K562 (cell line): ENCODE measurements at regions not wholly inside any gene's neighbourhood (a gene's known extent, or its start where the extent isn't known, plus 50 kb on each side); places are given as distances from the start of the nearest gene placed in this dataset.

Experiments
- CBX1 ChIP-seq: sonication (generic); IDR thresholded peaks from 2 replicates; pipeline ENCODE4 v1.6.1; 2016; ENCODE audit warnings: antibody characterized with exemption, low read depth, mild to moderate bottlenecking
- CHD4 ChIP-seq: fragments of 200-600 bp; sonication (generic); IDR thresholded peaks from 3 replicates; pipeline ENCODE4 v1.6.1; 2012; ENCODE audit warnings: low read depth, mild to moderate bottlenecking, mixed read lengths, low read length, inconsistent platforms; ENCODE audit not compliant: insufficient read depth, insufficient replicate concordance, poor library complexity, severe bottlenecking
- DIDO1 ChIP-seq: fragments of 450-650 bp; IDR thresholded peaks from 2 replicates; pipeline ENCODE4 v1.6.1; 2016; ENCODE audit warnings: low read depth, missing biosample characterization, missing genetic modification characterization
- FOS ChIP-seq: IDR thresholded peaks from 3 replicates; pipeline ENCODE4 v1.6.1; 2011; ENCODE audit not compliant: insufficient read length; ENCODE audit errors: extremely low read depth
- HNRNPLL ChIP-seq: fragments of 200-400 bp; formaldehyde crosslinking; IDR thresholded peaks from 2 replicates; pipeline ENCODE4 v1.6.1; 2017; ENCODE audit warnings: low read length, low read depth, mild to moderate bottlenecking; ENCODE audit not compliant: poor library complexity, severe bottlenecking
- KHSRP ChIP-seq: fragments of 450-650 bp; IDR thresholded peaks from 2 replicates; pipeline ENCODE4 v1.6.1; 2017
- KLF13 ChIP-seq: fragments of 450-650 bp; IDR thresholded peaks from 2 replicates; pipeline ENCODE4 v1.6.1; 2016; ENCODE audit warnings: missing genetic modification characterization, low read depth, mild to moderate bottlenecking, missing compliant biosample characterization, moderate library complexity, borderline replicate concordance
- MITF ChIP-seq: IDR thresholded peaks from 2 replicates; pipeline ENCODE4 v1.6.1; 2014; ENCODE audit warnings: antibody characterized with exemption
- NR2F6 ChIP-seq: fragments of 450-650 bp; formaldehyde crosslinking; IDR thresholded peaks from 2 replicates; pipeline ENCODE4 v1.4.0; 2020; ENCODE audit warnings: mild to moderate bottlenecking
- PCBP1 ChIP-seq: fragments of 200-400 bp; formaldehyde crosslinking; IDR thresholded peaks from 2 replicates; pipeline ENCODE4 v1.6.1; 2018; ENCODE audit warnings: mild to moderate bottlenecking, low read depth, low read length; ENCODE audit not compliant: poor library complexity, severe bottlenecking
- PHB ChIP-seq: fragments of 250-450 bp; sonication (Bioruptor Pico); IDR thresholded peaks from 2 replicates; pipeline ENCODE4 v1.5.0; 2021
- POLR2A ChIP-seq: fragments of 450-650 bp; conservative IDR thresholded peaks from 2 replicates; pipeline ENCODE4 v1.6.1; 2016
- RNF219 ChIP-seq: fragments of 250-450 bp; sonication (Bioruptor Pico); IDR thresholded peaks from 2 replicates; pipeline ENCODE4 v1.5.0; 2022; ENCODE audit warnings: mild to moderate bottlenecking
- SMAD2 ChIP-seq: fragments of 150-350 bp; IDR thresholded peaks from 2 replicates; pipeline ENCODE4 v1.6.1; 2014; ENCODE audit warnings: low read depth, mild to moderate bottlenecking, low read length
- TAL1 ChIP-seq: fragments of 450-650 bp; IDR thresholded peaks from 2 replicates; pipeline ENCODE4 v1.6.1; 2016; ENCODE audit warnings: mild to moderate bottlenecking
- ZNF121 ChIP-seq: sonication (generic); formaldehyde crosslinking; conservative IDR thresholded peaks from 2 replicates; pipeline ENCODE4 v1.8.0; 2022; ENCODE audit warnings: missing genetic modification reagents
- ZNF316 ChIP-seq: fragments of 450-650 bp; IDR thresholded peaks from 2 replicates; pipeline ENCODE4 v1.6.1; 2016
- ZNF764 ChIP-seq: fragments of 250-450 bp; sonication (Bioruptor Pico); IDR thresholded peaks from 2 replicates; pipeline ENCODE4 v1.4.0; 2020; ENCODE audit warnings: low read depth, mild to moderate bottlenecking, moderate library complexity
- TF ChIP-seq, protein P1 (sequence below): sonication (generic); formaldehyde crosslinking; IDR thresholded peaks from 2 replicates; pipeline ENCODE4 v1.8.1; 2023; ENCODE audit warnings: mild to moderate bottlenecking, missing genetic modification reagents, moderate library complexity
- TF ChIP-seq, protein P2 (sequence below), 2 experiments: fragments of 450-650 bp in 1 of 2; sonication (generic) in 1 of 2; formaldehyde crosslinking in 1 of 2; IDR thresholded peaks in 1 of 2; conservative IDR thresholded peaks in 1 of 2; 2 replicates each; pipeline versions ENCODE4 v1.6.1 to v1.8.1; 2016 to 2023; ENCODE audit warnings: mild to moderate bottlenecking in 2 of 2, moderate library complexity in 2 of 2, inconsistent platforms in 1 of 2, missing genetic modification reagents in 1 of 2
- TF ChIP-seq, protein P3 (sequence below): fragments of 250-450 bp; sonication (Bioruptor Pico); IDR thresholded peaks from 2 replicates; pipeline ENCODE4 v1.4.0; 2020; ENCODE audit warnings: mild to moderate bottlenecking, moderate library complexity

GRCh38 chr1:94648225-94649007, 106.9 kb upstream of the F3 start (continued):
- TF ChIP-seq CHD4: no peak
- peak; percentile 62; the same call in 1 of the 2 replicates for TF ChIP-seq MITF
- no peak for TF ChIP-seq NR2F6 (CRISPR knock-in tag)
- no peak for TF ChIP-seq ZNF764
- no peak for TF ChIP-seq PCBP1
- TF ChIP-seq CBX1: no peak
- TF ChIP-seq, protein P1, sequence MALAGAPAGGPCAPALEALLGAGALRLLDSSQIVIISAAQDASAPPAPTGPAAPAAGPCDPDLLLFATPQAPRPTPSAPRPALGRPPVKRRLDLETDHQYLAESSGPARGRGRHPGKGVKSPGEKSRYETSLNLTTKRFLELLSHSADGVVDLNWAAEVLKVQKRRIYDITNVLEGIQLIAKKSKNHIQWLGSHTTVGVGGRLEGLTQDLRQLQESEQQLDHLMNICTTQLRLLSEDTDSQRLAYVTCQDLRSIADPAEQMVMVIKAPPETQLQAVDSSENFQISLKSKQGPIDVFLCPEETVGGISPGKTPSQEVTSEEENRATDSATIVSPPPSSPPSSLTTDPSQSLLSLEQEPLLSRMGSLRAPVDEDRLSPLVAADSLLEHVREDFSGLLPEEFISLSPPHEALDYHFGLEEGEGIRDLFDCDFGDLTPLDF (CRISPR knock-in tag): no peak
- no peak for TF ChIP-seq ZNF316
- no peak for TF ChIP-seq RNF219 (CRISPR knock-in tag)
- TF ChIP-seq, protein P2, sequence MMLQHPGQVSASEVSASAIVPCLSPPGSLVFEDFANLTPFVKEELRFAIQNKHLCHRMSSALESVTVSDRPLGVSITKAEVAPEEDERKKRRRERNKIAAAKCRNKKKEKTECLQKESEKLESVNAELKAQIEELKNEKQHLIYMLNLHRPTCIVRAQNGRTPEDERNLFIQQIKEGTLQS (IDR thresholded peaks at IDR 0.05): peak; percentile 83
- TF ChIP-seq, protein P2 (CRISPR knock-in tag; conservative IDR thresholded peaks at IDR 0.05): no peak
- TF ChIP-seq PHB (CRISPR knock-in tag): no peak
- TF ChIP-seq KHSRP: no peak
- peak; percentile 81 for TF ChIP-seq TAL1
- TF ChIP-seq FOS: no peak
- TF ChIP-seq SMAD2: no peak
- no peak for TF ChIP-seq HNRNPLL
- TF ChIP-seq, protein P3, sequence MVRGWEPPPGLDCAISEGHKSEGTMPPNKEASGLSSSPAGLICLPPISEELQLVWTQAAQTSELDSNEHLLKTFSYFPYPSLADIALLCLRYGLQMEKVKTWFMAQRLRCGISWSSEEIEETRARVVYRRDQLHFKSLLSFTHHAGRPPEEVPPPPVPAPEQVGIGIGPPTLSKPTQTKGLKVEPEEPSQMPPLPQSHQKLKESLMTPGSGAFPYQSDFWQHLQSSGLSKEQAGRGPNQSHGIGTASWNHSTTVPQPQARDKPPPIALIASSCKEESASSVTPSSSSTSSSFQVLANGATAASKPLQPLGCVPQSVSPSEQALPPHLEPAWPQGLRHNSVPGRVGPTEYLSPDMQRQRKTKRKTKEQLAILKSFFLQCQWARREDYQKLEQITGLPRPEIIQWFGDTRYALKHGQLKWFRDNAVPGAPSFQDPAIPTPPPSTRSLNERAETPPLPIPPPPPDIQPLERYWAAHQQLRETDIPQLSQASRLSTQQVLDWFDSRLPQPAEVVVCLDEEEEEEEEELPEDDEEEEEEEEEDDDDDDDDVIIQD (CRISPR knock-in tag): no peak
- TF ChIP-seq ZNF121 (CRISPR knock-in tag): no peak
- no peak for TF ChIP-seq DIDO1 (tag)
- no peak for TF ChIP-seq POLR2A
- TF ChIP-seq KLF13 (tag): no peak
